ENCODE measurements at regions not wholly inside any gene's neighbourhood (a gene's known extent, or its start where the extent isn't known, plus 50 kb on each side); places are given as distances from the start of the nearest gene placed in this dataset.
"Not testable (repeated sequence)": the region's sequence is repeated elsewhere in the genome, so short reads cannot be mapped to it uniquely, and the experiment has no call there.

DNA sequence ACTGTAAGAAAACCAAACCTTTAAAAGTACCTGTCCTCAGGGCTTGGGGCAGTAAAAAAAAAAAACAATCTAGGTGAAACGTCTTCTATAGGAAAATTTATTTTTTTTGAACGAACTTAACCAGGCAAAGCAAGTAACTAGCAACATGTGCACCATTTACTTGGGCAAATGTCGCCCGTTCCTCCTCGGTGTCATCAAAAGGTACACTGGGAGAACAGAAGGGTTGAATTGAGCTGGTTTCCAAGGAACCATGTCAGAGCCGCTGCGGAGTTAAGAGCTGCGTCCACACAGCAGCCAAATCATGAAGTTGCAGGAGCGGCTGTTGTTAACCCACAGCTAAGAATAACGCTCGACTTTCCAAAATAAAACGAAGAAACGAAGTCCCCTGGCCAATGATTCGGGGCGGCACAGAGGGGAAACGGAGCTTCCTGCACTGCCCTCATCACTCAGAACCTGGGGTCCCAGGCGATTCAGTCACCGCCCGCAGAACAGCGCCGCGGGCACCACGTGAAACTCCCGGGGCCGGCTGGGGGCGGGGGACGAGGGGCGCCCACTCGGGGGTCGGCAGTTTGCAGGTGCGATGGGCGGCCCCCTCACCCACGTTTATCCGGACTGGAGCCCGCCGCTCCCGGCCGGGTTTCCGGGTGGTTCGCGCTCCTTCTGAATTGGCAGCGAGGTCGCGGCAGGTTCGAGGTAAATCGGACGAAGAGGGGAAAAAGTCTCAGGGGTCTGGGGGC, 53.6 kb upstream of the PLGLB1 start:
- not testable (repeated sequence) for DNase-seq

DNA sequence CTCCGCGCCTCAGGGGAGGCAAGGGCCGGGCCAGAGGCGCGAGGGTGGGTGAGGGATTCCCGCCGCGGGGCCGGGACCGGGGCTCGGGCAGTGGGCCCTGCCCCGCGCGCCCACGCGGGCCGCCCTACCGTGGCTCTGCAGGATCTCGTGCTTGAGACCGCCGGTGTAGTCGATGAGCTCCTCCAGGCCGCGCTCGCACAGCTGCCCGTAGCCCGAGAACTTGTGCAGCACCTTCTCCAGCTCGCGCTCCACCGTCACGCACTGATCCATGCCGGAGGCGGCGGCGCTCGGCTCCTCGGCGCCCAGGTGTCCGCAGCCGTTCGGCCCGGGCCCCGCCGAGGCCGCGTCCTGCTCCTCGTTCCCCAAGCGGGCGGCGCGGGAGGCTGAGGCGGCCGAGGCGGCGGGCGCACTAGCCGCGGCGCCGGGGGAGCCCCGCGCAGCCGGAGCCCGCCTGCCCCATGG, 54.2 kb upstream of the PLGLB1 start:
- not testable (repeated sequence) for DNase-seq

GRCh38 chr2:87076253-87077123, 54.8 kb upstream of the PLGLB1 start:
- not testable (repeated sequence) for DNase-seq

DNA sequence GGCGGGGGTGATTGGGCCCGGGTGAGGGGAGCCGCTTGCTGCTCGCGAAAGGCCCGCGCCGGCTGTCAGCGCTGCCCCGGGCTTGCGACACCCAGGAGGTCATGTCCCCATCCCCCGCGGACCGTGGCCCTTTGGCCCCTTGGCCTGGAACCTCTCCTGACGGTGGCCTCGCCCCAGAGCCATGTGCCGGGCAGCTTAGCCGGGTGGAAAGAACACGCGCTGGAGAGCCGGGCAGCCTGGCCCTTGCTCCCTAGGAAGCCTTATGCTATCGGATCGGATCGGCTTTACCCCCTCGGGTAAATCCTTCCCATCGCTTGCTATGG, 55.4 kb upstream of the PLGLB1 start:
- not testable (repeated sequence) for DNase-seq

DNA sequence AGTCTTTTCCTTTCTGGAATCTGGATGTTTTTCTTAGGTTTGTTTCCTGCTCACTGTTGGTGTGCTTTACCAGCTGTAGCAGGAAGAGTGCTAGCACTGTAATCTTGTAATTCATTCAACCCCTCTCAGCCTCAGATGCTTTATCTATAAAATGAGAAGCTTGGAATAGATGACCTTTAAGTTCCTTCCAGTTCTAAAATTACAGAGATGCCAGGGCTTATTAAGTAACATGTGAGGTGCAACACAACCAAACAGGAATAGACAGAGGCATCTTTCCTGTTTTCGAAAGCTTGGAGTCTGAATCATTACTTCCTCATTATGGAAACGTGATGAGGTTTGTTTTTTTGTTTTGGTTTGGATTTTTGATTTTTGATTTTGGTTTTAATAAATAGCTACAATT, 60.1 kb upstream of the PLGLB1 start:
- DNase-seq, result not testable (repeated sequence)

DNA sequence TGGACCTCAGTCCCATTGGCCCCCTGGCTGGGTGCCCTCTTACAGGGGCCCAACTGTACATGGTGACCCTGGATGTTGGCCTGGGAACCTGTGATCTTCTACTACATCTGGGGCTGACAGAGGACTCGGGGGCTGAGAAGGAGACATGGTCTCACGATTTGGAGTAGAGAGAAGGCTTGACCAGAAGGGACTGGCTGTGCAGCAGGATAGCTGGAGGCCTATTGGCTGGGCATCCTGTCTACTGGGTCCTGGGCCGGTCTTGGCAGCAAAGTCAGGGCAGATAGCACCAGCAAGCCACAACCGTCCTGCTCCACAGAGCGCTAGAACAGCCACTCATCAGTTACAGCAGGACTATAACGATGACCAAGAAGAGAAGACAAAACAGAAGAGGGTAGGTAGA, 66.4 kb upstream of the PLGLB1 start:
- not testable (repeated sequence) for DNase-seq

DNA sequence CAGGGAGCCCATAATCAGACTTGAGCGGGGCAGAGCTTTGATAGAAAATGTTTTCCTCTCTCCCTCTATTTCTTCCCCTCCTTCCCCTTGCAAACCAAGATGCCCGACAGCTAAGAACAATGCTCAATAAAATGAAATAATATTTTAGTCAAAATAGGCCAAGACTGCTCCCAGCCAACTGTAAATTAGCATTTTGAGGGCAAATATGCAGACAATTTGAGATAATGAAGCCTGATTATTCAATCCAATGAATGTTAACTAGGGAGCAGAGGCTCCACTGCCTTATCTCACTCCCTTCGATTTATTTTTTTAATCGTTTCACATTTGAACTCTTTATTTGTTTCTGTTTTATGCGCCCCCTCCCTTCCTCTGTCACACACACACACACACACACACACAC, 67.8 kb upstream of the PLGLB1 start:
- DNase-seq, result not testable (repeated sequence)

GRCh38 chr2:87093252-87093651, 71.6 kb upstream of the PLGLB1 start:
- not testable (repeated sequence) for DNase-seq

- DNase-seq, result not testable (repeated sequence)
Observed at GRCh38 chr2:87093937-87094529, 72.4 kb upstream of the PLGLB1 start.

GRCh38 chr2:87095804-87096203, 74.2 kb upstream of the PLGLB1 start:
- DNase-seq, result not testable (repeated sequence)

GRCh38 chr2:87128761-87129553, 107.3 kb upstream of the PLGLB1 start:
- not testable (repeated sequence) for DNase-seq

- DNase-seq, result not testable (repeated sequence)
Observed at GRCh38 chr2:87132577-87132976, 110.9 kb upstream of the PLGLB1 start.

DNA sequence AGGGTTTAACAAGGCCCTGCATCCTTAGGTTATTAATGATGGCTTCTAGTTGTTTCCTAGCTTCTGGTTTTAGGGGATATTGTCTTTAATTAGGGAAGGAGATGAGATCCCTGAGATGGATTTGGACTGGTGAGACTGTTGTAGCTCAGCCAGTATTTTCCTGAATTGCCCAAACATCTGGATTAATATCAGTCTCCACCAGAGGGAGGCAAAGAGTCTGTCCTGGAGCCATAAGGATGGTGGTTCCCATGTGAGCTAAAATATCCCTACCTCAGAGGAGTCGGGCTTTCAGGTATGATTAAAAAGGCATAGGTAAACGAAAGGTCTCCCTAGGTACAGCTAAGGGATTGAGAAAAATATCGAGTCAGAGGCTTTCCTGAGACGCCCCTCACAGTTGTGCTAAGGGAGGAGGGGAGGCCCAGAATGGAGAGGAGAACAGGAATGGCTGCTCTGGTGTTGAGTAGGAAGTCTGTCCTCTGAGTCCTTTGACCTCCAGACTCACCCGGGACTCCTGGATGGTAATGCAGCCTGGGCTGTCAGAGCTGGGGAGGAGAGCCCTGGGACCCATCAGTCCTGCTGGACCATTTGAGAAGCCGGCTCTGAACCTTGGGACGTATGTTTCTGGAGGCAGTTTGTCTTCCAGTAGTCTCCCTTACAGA, 130.3 kb upstream of the PLGLB1 start:
- DNase-seq, result not testable (repeated sequence)

DNA sequence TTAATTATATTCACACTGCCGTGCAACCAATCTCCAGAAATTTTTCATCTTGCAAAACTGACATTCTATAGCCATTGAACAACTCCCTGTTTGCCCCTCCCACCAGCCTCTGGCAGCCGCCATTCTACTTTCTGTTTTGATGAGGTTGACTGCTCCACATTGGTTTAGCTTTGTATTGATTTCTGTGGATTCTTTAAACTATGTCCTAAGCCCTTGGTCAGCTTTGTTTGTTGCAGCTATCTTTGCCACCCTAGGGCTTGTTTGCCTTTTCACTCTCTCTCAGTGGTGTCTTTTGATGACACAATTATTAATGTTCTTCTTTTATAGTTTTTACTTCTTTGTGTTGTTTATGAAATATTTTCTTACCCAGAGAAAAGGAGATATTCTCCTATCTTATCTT, 152.8 kb upstream of the PLGLB1 start:
- DNase-seq, result not testable (repeated sequence)

DNA sequence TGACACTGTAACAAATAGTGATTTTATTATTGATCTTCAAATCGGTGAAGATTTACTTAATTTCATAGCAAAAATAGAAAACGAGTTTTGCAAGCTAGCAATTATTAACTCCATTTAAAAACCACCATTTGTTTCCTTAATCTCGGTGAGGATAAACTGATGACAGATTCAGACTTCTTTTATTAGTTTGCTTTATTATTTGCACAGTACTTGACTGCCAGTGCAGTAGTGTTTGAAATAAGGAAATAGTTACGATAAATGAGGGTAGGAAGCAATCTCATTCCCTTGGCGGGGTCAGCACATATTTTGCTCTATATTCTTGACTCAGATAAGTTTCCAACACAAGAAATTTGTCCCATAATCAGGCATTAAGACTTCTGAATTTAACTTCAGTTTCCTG, 161.7 kb upstream of the PLGLB1 start:
- not testable (repeated sequence) for DNase-seq

DNA sequence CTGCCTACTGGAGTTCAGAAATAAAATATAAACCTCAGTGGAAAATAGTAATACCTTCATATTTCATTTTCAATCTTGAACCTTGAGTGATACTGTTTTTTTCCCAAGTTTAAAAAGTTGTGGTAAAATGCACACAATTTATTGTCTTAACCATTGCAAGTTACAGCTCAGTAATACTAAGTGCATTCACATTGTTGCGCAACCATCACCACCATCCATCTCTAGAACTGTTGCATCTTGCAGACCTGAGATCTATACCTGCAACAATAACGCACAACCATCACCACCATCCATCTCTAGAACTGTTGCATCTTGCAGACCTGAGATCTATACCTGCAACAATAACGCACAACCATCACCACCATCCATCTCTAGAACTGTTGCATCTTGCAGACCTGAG, 162.6 kb upstream of the PLGLB1 start:
- not testable (repeated sequence) for DNase-seq

- not testable (repeated sequence) for DNase-seq
Observed at GRCh38 chr2:87189214-87189613, 167.6 kb upstream of the PLGLB1 start.

DNA sequence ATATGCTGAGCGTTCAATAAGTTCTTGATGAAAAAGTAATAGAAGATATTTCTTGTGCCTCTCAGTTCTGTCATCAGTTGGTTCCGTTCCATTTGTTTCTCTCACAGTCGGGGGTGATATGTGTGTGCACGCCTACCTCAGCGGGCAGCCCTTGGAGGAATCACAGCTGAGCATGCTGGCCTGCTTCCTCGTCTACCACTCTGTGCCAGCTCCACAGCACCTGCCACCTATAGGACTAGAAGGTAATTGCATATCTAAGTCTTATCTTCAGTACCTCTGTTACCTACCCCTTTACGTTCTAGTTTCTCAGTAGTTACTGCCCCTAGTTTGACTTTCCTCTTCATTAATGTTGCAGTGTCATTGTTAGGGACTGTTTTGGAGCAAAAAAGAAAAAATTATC, 171.7 kb upstream of the PLGLB1 start:
- peak; percentile 3 to 13 for DNase-seq

DNA sequence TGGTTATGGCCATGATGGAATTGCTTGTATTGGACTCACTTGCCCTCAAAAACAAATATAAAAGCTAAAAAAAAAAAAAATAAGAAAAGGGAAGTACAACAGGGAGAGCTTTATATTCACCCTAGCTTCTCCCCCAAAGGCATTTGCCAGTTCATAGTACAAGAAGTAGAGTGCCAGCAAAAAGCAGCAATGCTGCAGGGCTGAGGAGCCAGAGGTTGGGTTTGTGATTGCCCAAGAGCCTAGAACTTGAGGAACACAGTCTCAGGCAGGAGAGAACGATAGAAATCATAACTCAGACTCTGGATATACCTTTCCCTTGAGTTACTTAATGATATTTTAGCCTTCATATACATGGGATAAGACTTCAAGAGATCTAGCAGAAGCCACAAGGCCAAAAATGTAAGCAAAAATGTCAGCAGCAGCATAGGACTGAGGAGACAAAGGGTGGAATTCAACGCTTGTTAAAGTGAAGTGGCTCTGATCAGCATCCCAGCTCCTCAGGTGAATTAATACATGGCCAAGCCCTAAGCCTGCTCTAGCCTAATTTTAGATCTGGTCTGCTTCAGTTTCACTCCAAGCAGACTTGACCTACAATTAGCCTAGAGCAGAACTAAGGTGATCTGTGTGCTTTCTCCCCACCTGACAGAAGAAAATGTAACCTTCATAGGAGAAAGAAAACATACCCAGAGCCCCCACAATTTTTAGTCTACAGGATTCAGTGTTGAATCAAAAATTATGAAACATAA, 172.8 kb upstream of the PLGLB1 start:
- DNase-seq, result not testable (repeated sequence)

DNA sequence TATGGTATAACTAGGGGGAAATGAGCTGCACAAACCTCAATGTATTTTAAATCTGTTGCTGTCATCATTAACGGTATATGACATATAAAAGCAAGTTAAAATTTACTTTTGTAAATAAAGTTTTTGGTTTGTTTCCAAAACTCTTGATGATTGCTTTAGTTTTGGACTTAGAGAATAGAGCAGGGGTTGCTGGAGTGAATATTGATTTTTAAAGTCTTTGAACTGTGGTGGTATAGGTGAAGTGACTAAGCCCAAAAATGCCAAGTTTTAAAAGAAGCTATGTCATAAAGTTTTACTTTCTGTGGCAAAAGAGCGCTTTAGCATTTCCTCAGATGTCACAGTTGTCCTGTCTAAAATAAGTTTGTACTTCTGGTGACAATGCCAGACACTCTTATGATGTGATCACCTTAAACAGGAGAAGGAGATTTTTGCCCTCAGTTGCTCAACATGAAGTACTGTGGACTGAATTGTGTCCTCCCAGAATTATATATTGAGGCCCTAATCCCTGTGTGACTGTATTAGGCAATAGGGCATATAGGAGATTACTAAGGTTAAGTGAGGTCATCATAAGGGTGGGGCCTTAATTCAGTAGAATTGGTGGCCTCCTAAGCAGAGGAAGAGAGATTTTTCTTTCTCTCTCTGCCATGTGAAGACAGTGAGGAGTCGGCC, 175.2 kb upstream of the PLGLB1 start:
- not testable (repeated sequence) for DNase-seq

GRCh38 chr2:87198422-87198821, 176.8 kb upstream of the PLGLB1 start:
- DNase-seq, result peak; percentile 32 to 60

Data from Kasumi-1 (cell line).